SK-N-SH (cell line): ENCODE measurements at regions not wholly inside any gene's neighbourhood (a gene's known extent, or its start where the extent isn't known, plus 50 kb on each side); places are given as distances from the start of the nearest gene placed in this dataset.

ENCODE experiments used
- CTCF ChIP-seq: fragments of 200-600 bp; sonication (generic); IDR thresholded peaks from 2 replicates; pipeline ENCODE4 v1.6.1; 2017; ENCODE audit warnings: antibody characterized with exemption, mild to moderate bottlenecking, moderate library complexity
- GABPA ChIP-seq: IDR thresholded peaks from 2 replicates; pipeline ENCODE4 v1.4.0; 2012; ENCODE audit warnings: low read depth, mild to moderate bottlenecking
- MXI1 ChIP-seq: IDR thresholded peaks from 2 replicates; pipeline ENCODE4 v1.6.1; 2012; ENCODE audit warnings: mild to moderate bottlenecking, low read depth, low read length, improper control_type of control experiment
- POLR2AphosphoS5 ChIP-seq: IDR thresholded peaks from 2 replicates; pipeline ENCODE4 v1.6.1; 2012; ENCODE audit warnings: low read depth, low read length

- TF ChIP-seq GABPA (no peak), POLR2AphosphoS5 (no peak), CTCF (no peak), MXI1 (no peak)
These were observed 82.1 kb upstream of the CCDC68 start for GRCh38 chr18:55041366-55041765.
